ENCODE measurements at regions not wholly inside any gene's neighbourhood (a gene's known extent, or its start where the extent isn't known, plus 50 kb on each side); places are given as distances from the start of the nearest gene placed in this dataset.

GRCh38 chr5:5644249-5644648, 221.8 kb downstream of the ICE1 start (continued):
- no peak for TF ChIP-seq GRHL2 (CRISPR knock-in tag; IDR thresholded peaks at IDR 0.05; ENCODE audit: insufficient replicate concordance, severe bottlenecking)
- no peak for TF ChIP-seq ZBTB43 (CRISPR knock-in tag; IDR thresholded peaks at IDR 0.05)

- ATAC-seq, result no peak
Observed at GRCh38 chr5:5643481-5643880, 221.0 kb downstream of the ICE1 start.

GRCh38 chr5:5638211-5638610, 215.7 kb downstream of the ICE1 start:
- no peak for TF ChIP-seq ZSCAN18 (CRISPR knock-in tag; IDR thresholded peaks at IDR 0.05)
- TF ChIP-seq ZNF512 (CRISPR knock-in tag; IDR thresholded peaks at IDR 0.05; ENCODE audit: borderline replicate concordance), result no peak
- TF ChIP-seq NFE2L1 (CRISPR knock-in tag; IDR thresholded peaks at IDR 0.05), result no peak
- no peak for TF ChIP-seq SMAD3 (CRISPR knock-in tag; IDR thresholded peaks at IDR 0.05; ENCODE audit: borderline replicate concordance)
- no peak for TF ChIP-seq CBFB (CRISPR knock-in tag; IDR thresholded peaks at IDR 0.05; ENCODE audit: low read depth)
- TF ChIP-seq ZNF121 (CRISPR knock-in tag; IDR thresholded peaks at IDR 0.05), result no peak
- no peak for TF ChIP-seq CTCF (IDR thresholded peaks at IDR 0.05)
- no peak for TF ChIP-seq ZNF671 (CRISPR knock-in tag; IDR thresholded peaks at IDR 0.05)
- no peak for TF ChIP-seq PRDM15 (CRISPR knock-in tag; IDR thresholded peaks at IDR 0.05)
- TF ChIP-seq USF2 (CRISPR knock-in tag; IDR thresholded peaks at IDR 0.05), result no peak
- Mint-ChIP-seq H3K9me3 (peaks cover 10% of the 10 kb centered on the region), H3K27me3 (ENCODE audit: low read depth) (no peaks in the 10 kb centered on the region; the same call in 1 of the 2 replicates), H3K4me3 (no peak overlapping the region), H3K4me1 (no peaks in the 10 kb centered on the region), H3K36me3 (0 out of 2 replicates have a peak, but pooled peaks cover under 1% of the 10 kb centered on the region), H3K27ac (no peak overlapping the region)
- no peak for DNase-seq (ENCODE audit: low spot score)
- ChIA-PET CTCF (no interaction called here), POLR2A (no interaction called here)
- no peak for ATAC-seq

More at GRCh38 chr5:5643481-5643880, 221.0 kb downstream of the ICE1 start:
- no peak overlapping the region for H3K27ac Mint-ChIP-seq
- H3K4me3 Mint-ChIP-seq, result no peak overlapping the region
- no peaks in the 10 kb centered on the region for H3K27me3 Mint-ChIP-seq (ENCODE audit: low read depth)
- DNase-seq (ENCODE audit: low spot score), result no peak
- POLR2A ChIA-PET, result no interaction called here
- TF ChIP-seq SOX15 (CRISPR knock-in tag; IDR thresholded peaks at IDR 0.05) (no peak), ZNF281 (CRISPR knock-in tag; IDR thresholded peaks at IDR 0.05) (no peak)
- CTCF ChIA-PET, result no interaction called here
- no peaks in the 10 kb centered on the region for H3K36me3 Mint-ChIP-seq
- H3K9me3 Mint-ChIP-seq, result peaks cover 7% of the 10 kb centered on the region
- H3K4me1 Mint-ChIP-seq, result peaks cover 6% of the 10 kb centered on the region
